Activated naive CD8-positive, alpha-beta T cell treated with anti-CD3 and anti-CD28 coated beads, Interleukin-2, amount 10 ng/mL, durations not matched to agents 7 days and 5 days (primary cell): ENCODE measurements at regions not wholly inside any gene's neighbourhood (a gene's known extent, or its start where the extent isn't known, plus 50 kb on each side); places are given as distances from the start of the nearest gene placed in this dataset.

Experiments used
- ATAC-seq: fragments of 150-1000 bp; cut with Tn5 transposase; one replicate; pipeline ENCODE4 v1.10.0; 2021; ENCODE audit warnings: low read depth, moderate library complexity
- POLR2A ChIA-PET: fragments of 350-600 bp; sonication (Branson Sonifier 250); formaldehyde crosslinking; loops from one replicate; lab custom pipeline; 2021; ENCODE audit warnings: antibody characterized with exemption; lab: Charles Lee
- DNase-seq: peaks from one replicate; pipeline ENCODE4 v3.0.0; 2021
- H3K27ac Mint-ChIP-seq: one replicate; pipeline ENCODE4 v1.8.0; 2022; ENCODE audit warnings: mild to moderate bottlenecking, mixed read lengths
- H3K27me3 Mint-ChIP-seq: one replicate; pipeline ENCODE4 v1.8.0; 2022; ENCODE audit warnings: mild to moderate bottlenecking, moderate library complexity, mixed read lengths
- H3K36me3 Mint-ChIP-seq: one replicate; pipeline ENCODE4 v1.8.0; 2021; ENCODE audit warnings: mild to moderate bottlenecking, mixed read lengths
- H3K4me1 Mint-ChIP-seq: one replicate; pipeline ENCODE4 v1.8.0; 2021; ENCODE audit warnings: mixed read lengths
- H3K4me3 Mint-ChIP-seq: one replicate; pipeline ENCODE4 v1.8.0; 2022; ENCODE audit warnings: mild to moderate bottlenecking, moderate library complexity, mixed read lengths
- H3K9me3 Mint-ChIP-seq: one replicate; pipeline ENCODE4 v1.8.0; 2021; ENCODE audit warnings: mixed read lengths

GRCh38 chr9:38213631-38214299 lies 144.7 kb upstream of the SHB start:
- no peaks in the 10 kb centered on the region for H3K36me3 Mint-ChIP-seq
- peaks cover 1% of the 10 kb centered on the region for H3K4me1 Mint-ChIP-seq
- no peak for ATAC-seq
- H3K9me3 Mint-ChIP-seq: no peaks in the 10 kb centered on the region
- peaks cover 2% of the 10 kb centered on the region for H3K27me3 Mint-ChIP-seq
- DNase-seq: no peak
- POLR2A ChIA-PET: no interaction called here
- no peak overlapping the region for H3K27ac Mint-ChIP-seq
- H3K4me3 Mint-ChIP-seq: no peak overlapping the region

- POLR2A ChIA-PET: no interaction called here
- no peaks in the 10 kb centered on the region for H3K9me3 Mint-ChIP-seq
- peaks cover 1% of the 10 kb centered on the region for H3K4me1 Mint-ChIP-seq
- H3K27me3 Mint-ChIP-seq: peaks cover 2% of the 10 kb centered on the region
- no peak overlapping the region for H3K4me3 Mint-ChIP-seq
- H3K36me3 Mint-ChIP-seq: no peaks in the 10 kb centered on the region
- ATAC-seq (no peak), DNase-seq (no peak)
- no peak overlapping the region for H3K27ac Mint-ChIP-seq
Observed at GRCh38 chr9:38212016-38212415, 143.0 kb upstream of the SHB start.

GRCh38 chr9:38211002-38211401 lies 142.0 kb upstream of the SHB start:
- POLR2A ChIA-PET: no interaction called here
- Mint-ChIP-seq H3K27me3 (peaks cover 2% of the 10 kb centered on the region), H3K9me3 (no peaks in the 10 kb centered on the region), H3K4me3 (no peak overlapping the region), H3K36me3 (no peaks in the 10 kb centered on the region), H3K4me1 (peaks cover 1% of the 10 kb centered on the region), H3K27ac (no peak overlapping the region)
- ATAC-seq (no peak), DNase-seq (no peak)

GRCh38 chr9:38208206-38208901 lies 139.3 kb upstream of the SHB start:
- Mint-ChIP-seq H3K27ac (no peak overlapping the region), H3K9me3 (no peaks in the 10 kb centered on the region), H3K36me3 (no peaks in the 10 kb centered on the region), H3K4me3 (no peak overlapping the region), H3K27me3 (peaks cover 2% of the 10 kb centered on the region), H3K4me1 (peaks cover 4% of the 10 kb centered on the region)
- DNase-seq (no peak), ATAC-seq (no peak)
- POLR2A ChIA-PET: no interaction called here

- Mint-ChIP-seq H3K36me3 (no peaks in the 10 kb centered on the region), H3K27ac (no peak overlapping the region)
Observed at GRCh38 chr9:38207247-38207778, 138.3 kb upstream of the SHB start.

GRCh38 chr9:38205279-38205678 lies 136.3 kb upstream of the SHB start:
- Mint-ChIP-seq H3K4me1 (peaks cover 4% of the 10 kb centered on the region), H3K9me3 (no peaks in the 10 kb centered on the region)
- POLR2A ChIA-PET: no interaction called here

More at GRCh38 chr9:38207247-38207778, 138.3 kb upstream of the SHB start:
- peaks cover 4% of the 10 kb centered on the region for H3K4me1 Mint-ChIP-seq
- H3K9me3 Mint-ChIP-seq: no peaks in the 10 kb centered on the region
- POLR2A ChIA-PET: no interaction called here
- peaks cover 2% of the 10 kb centered on the region for H3K27me3 Mint-ChIP-seq
- DNase-seq: no peak
- no peak overlapping the region for H3K4me3 Mint-ChIP-seq
- no peak for ATAC-seq

GRCh38 chr9:38202336-38202938 lies 133.4 kb upstream of the SHB start:
- DNase-seq: no peak
- no peak overlapping the region for H3K4me3 Mint-ChIP-seq
- H3K27me3 Mint-ChIP-seq: peaks cover 2% of the 10 kb centered on the region
- no peak for ATAC-seq
- POLR2A ChIA-PET: no interaction called here
- no peaks in the 10 kb centered on the region for H3K9me3 Mint-ChIP-seq
- H3K36me3 Mint-ChIP-seq: no peaks in the 10 kb centered on the region
- peaks cover 3% of the 10 kb centered on the region for H3K4me1 Mint-ChIP-seq
- no peak overlapping the region for H3K27ac Mint-ChIP-seq

More at GRCh38 chr9:38205279-38205678, 136.3 kb upstream of the SHB start:
- no peaks in the 10 kb centered on the region for H3K36me3 Mint-ChIP-seq
- no peak overlapping the region for H3K4me3 Mint-ChIP-seq
- H3K27ac Mint-ChIP-seq: no peak overlapping the region
- DNase-seq (no peak), ATAC-seq (no peak)
- H3K27me3 Mint-ChIP-seq: peaks cover 2% of the 10 kb centered on the region

- no peaks in the 10 kb centered on the region for H3K36me3 Mint-ChIP-seq
- H3K9me3 Mint-ChIP-seq: no peaks in the 10 kb centered on the region
- peaks cover 2% of the 10 kb centered on the region for H3K27me3 Mint-ChIP-seq
- ATAC-seq (no peak), DNase-seq (no peak)
- POLR2A ChIA-PET: no interaction called here
- H3K4me1 Mint-ChIP-seq: peaks cover 3% of the 10 kb centered on the region
- no peak overlapping the region for H3K27ac Mint-ChIP-seq
- no peak overlapping the region for H3K4me3 Mint-ChIP-seq
Observed at GRCh38 chr9:38201844-38202243, 132.8 kb upstream of the SHB start.

- POLR2A ChIA-PET: no interaction called here
- no peak overlapping the region for H3K4me3 Mint-ChIP-seq
- ATAC-seq: no peak
- H3K27me3 Mint-ChIP-seq: peaks cover 2% of the 10 kb centered on the region
- no peaks in the 10 kb centered on the region for H3K36me3 Mint-ChIP-seq
- no peaks in the 10 kb centered on the region for H3K9me3 Mint-ChIP-seq
- H3K4me1 Mint-ChIP-seq: peaks cover 3% of the 10 kb centered on the region
- DNase-seq: no peak
- H3K27ac Mint-ChIP-seq: no peak overlapping the region
Observed at GRCh38 chr9:38200431-38200830, 131.4 kb upstream of the SHB start.

- Mint-ChIP-seq H3K9me3 (no peaks in the 10 kb centered on the region), H3K27me3 (peaks cover 6% of the 10 kb centered on the region), H3K4me1 (no peaks in the 10 kb centered on the region), H3K36me3 (no peaks in the 10 kb centered on the region), H3K4me3 (no peak overlapping the region), H3K27ac (no peak overlapping the region)
- ATAC-seq: no peak
- POLR2A ChIA-PET: no interaction called here
- no peak for DNase-seq
Observed at GRCh38 chr9:38198140-38198539, 129.1 kb upstream of the SHB start.

- Mint-ChIP-seq H3K4me3 (no peak overlapping the region), H3K9me3 (no peaks in the 10 kb centered on the region), H3K27ac (no peak overlapping the region), H3K27me3 (peaks cover 4% of the 10 kb centered on the region), H3K36me3 (no peaks in the 10 kb centered on the region), H3K4me1 (no peaks in the 10 kb centered on the region)
- DNase-seq (no peak), ATAC-seq (no peak)
- POLR2A ChIA-PET: no interaction called here
Observed at GRCh38 chr9:38196714-38197113, 127.7 kb upstream of the SHB start.

- Mint-ChIP-seq H3K4me1 (no peaks in the 10 kb centered on the region), H3K36me3 (no peaks in the 10 kb centered on the region), H3K9me3 (no peaks in the 10 kb centered on the region), H3K27me3 (peaks cover 4% of the 10 kb centered on the region), H3K4me3 (no peak overlapping the region), H3K27ac (no peak overlapping the region)
- DNase-seq: no peak
- ATAC-seq: no peak
- POLR2A ChIA-PET: no interaction called here
Observed at GRCh38 chr9:38195737-38196161, 126.7 kb upstream of the SHB start.

- Mint-ChIP-seq H3K36me3 (no peaks in the 10 kb centered on the region), H3K27ac (no peak overlapping the region), H3K4me3 (no peak overlapping the region), H3K9me3 (no peaks in the 10 kb centered on the region), H3K4me1 (no peaks in the 10 kb centered on the region), H3K27me3 (peaks cover 4% of the 10 kb centered on the region)
- no peak for DNase-seq
- ATAC-seq: no peak
- POLR2A ChIA-PET: no interaction called here
Observed at GRCh38 chr9:38194870-38195269, 125.8 kb upstream of the SHB start.
